Mammary epithelial cell (primary cell): ENCODE measurements at regions not wholly inside any gene's neighbourhood (a gene's known extent, or its start where the extent isn't known, plus 50 kb on each side); places are given as distances from the start of the nearest gene placed in this dataset.

ENCODE experiments used
- EZH2 ChIP-seq: IDR thresholded peaks from 2 replicates; pipeline ENCODE4 v1.6.1; 2012; ENCODE audit warnings: low read length, inconsistent platforms, borderline replicate concordance
- TF ChIP-seq, protein P1 (sequence below), 2 donors: IDR thresholded peaks in 1 of 2; conservative IDR thresholded peaks in 1 of 2; 2 replicates each; pipeline ENCODE4 v1.5.1; 2011 to 2012; ENCODE audit warnings: inconsistent platforms in 2 of 2, low read length in 2 of 2, mild to moderate bottlenecking in 2 of 2, control low read depth in 1 of 2, low read depth in 1 of 2; ENCODE audit not compliant: insufficient read depth in 1 of 2; ENCODE audit errors: extremely low read depth in 1 of 2

DNA sequence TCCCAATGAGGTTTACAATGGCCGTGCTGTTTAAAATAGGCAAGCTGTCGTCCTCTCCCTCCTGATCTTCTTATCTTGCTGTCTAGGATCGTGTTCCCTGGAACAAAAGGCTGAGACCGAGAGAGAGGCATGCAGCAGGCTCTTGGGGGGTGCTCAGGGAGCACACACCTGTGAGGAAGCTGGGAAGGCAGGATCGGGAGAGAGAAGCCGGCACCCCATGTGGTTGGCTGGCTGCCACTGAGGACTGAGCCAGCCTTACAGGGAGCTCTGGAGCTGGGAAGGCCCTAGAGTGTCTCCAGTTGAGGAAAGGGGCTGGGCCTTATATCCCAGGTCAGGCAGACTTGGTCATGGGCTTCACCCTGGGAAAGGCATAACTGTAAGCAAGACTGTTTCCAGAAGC lies 184.2 kb downstream of the LY86 start:
- TF ChIP-seq, protein P1, sequence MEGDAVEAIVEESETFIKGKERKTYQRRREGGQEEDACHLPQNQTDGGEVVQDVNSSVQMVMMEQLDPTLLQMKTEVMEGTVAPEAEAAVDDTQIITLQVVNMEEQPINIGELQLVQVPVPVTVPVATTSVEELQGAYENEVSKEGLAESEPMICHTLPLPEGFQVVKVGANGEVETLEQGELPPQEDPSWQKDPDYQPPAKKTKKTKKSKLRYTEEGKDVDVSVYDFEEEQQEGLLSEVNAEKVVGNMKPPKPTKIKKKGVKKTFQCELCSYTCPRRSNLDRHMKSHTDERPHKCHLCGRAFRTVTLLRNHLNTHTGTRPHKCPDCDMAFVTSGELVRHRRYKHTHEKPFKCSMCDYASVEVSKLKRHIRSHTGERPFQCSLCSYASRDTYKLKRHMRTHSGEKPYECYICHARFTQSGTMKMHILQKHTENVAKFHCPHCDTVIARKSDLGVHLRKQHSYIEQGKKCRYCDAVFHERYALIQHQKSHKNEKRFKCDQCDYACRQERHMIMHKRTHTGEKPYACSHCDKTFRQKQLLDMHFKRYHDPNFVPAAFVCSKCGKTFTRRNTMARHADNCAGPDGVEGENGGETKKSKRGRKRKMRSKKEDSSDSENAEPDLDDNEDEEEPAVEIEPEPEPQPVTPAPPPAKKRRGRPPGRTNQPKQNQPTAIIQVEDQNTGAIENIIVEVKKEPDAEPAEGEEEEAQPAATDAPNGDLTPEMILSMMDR (conservative IDR thresholded peaks at IDR 0.05 in 1 of 2, IDR thresholded peaks at IDR 0.05 in 1 of 2; ENCODE audit: extremely low read depth in 1 of 2, insufficient read depth in 1 of 2, low read depth in 1 of 2, low read length in 2 of 2) = no peak
- TF ChIP-seq EZH2 = no peak
